ENCODE measurements at regions not wholly inside any gene's neighbourhood (a gene's known extent, or its start where the extent isn't known, plus 50 kb on each side); places are given as distances from the start of the nearest gene placed in this dataset.

DNA sequence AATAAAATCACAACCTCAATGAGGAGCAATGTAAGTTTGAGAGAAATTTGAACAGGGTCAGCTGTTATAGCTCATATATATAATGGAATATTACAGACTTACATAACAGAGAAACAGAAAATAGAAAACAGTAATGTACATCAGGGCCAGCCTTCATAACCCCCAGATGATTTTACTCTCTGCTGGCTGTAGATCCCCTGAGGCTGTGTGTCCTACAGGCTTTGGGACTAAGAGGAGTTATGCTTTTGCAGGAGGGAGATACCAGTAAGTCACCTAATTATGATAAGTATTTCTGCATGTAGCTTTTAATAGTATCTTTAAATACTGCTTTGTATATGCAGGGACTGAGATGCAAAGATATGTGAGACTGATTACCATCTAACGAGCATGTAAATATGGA, 105.8 kb upstream of the ASCC3 start:
- no peaks in the 10 kb centered on the region for H3K36me3 ChIP-seq (ENCODE audit: control insufficient read depth, insufficient read depth, low read length)
- H3K4me3 ChIP-seq (ENCODE audit: low read length) = no peak overlapping the region
- H3K27me3 ChIP-seq (ENCODE audit: control insufficient read depth, insufficient read depth, low read length) = no peaks in the 10 kb centered on the region
- no peak overlapping the region for H3K27ac ChIP-seq (ENCODE audit: low read length)
- no peaks in the 10 kb centered on the region for H3K4me1 ChIP-seq (ENCODE audit: control insufficient read depth, insufficient read depth, low read length)
- WGBS (ENCODE audit: insufficient coverage, insufficient read length) = no CpG with 5 or more reads among the region's 1 CpG
- H3K9me3 ChIP-seq (ENCODE audit: control insufficient read depth, insufficient read depth, low read length) = no peaks in the 10 kb centered on the region
- no peak for DNase-seq (ENCODE audit: low read depth, low spot score)

DNA sequence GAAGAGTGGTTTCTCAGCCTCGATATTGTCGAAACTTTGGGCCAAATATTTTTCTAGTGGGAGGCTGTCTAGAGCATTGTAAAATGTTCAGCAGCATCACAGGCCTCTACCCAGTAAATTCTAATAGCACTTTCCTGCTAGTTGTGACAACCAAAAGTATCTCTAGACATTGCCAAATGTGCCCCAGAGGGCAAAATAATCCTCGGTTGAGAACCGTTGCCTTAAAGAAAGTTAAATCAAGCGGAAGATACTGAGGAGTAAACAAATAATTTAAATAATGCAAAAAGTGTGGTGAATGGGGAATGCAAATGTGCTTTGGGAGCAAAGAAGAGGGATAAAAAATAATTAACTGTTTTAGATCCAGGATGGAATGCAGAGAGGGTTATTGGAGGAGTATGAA, 106.4 kb upstream of the ASCC3 start:
- whole genome bisulfite sequencing (ENCODE audit: insufficient coverage, insufficient read length) = no CpG with 5 or more reads among the region's 5 CpGs
- Histone ChIP-seq H3K9me3 (ENCODE audit: control insufficient read depth, insufficient read depth, low read length) (no peaks in the 10 kb centered on the region), H3K4me1 (ENCODE audit: control insufficient read depth, insufficient read depth, low read length) (no peaks in the 10 kb centered on the region), H3K36me3 (ENCODE audit: control insufficient read depth, insufficient read depth, low read length) (no peaks in the 10 kb centered on the region), H3K27me3 (ENCODE audit: control insufficient read depth, insufficient read depth, low read length) (no peaks in the 10 kb centered on the region), H3K27ac (ENCODE audit: low read length) (no peak overlapping the region), H3K4me3 (ENCODE audit: low read length) (no peak overlapping the region)
- DNase-seq (ENCODE audit: low read depth, low spot score) = no peak

DNA sequence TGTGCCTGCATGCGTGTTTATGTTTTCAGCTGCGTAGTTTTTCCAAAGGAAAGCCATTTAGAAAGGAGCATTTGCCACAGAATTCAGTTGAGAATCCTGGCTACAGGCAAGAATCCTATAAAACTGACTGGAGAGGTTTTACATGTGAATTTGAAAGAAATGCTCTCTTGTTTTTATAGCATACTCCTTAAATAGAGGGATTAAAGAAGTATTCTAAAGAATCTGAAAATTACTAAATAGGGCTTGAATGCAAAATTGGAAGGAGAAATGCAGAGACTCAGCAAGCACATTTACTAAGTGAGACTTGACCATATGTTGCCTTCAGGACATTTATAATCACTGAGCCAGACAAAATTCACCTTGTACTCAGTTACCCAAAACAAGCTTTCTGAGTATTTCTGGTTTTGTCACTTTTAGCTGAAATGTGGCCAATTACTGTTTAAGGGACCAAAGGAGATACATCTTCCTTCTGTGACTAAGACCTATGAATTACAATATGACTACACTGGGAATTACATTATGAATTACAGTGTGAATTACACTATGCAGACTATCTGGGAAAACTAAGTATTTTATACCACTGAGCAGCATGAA, 107.4 kb upstream of the ASCC3 start:
- H3K27me3 ChIP-seq (ENCODE audit: control insufficient read depth, insufficient read depth, low read length) = no peaks in the 10 kb centered on the region
- WGBS (ENCODE audit: insufficient coverage, insufficient read length) = no CpG with 5 or more reads among the region's 2 CpGs
- DNase-seq (ENCODE audit: low read depth, low spot score) = no peak
- no peaks in the 10 kb centered on the region for H3K4me1 ChIP-seq (ENCODE audit: control insufficient read depth, insufficient read depth, low read length)
- no peaks in the 10 kb centered on the region for H3K36me3 ChIP-seq (ENCODE audit: control insufficient read depth, insufficient read depth, low read length)
- H3K9me3 ChIP-seq (ENCODE audit: control insufficient read depth, insufficient read depth, low read length) = no peaks in the 10 kb centered on the region
- H3K4me3 ChIP-seq (ENCODE audit: low read length) = no peak overlapping the region
- H3K27ac ChIP-seq (ENCODE audit: low read length) = no peak overlapping the region

DNA sequence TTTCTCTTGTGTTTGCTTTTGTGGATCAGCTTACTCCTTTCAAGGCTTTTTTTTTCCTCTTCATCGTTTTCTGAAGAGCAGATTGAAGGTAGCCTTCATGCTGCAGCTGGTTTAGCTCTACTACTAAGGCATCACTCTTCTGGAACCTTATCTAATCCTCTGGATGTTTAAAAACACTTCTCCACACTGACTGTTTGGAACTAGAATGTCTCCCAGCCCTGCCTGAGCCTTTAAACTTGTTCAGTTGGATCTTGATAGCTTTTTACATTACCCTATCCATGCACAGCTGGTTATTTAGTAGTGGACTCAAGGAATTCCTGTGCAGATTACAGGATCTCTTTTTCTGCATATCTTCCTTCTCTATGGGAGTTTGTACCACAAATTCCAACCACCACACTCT, 108.9 kb upstream of the ASCC3 start:
- Histone ChIP-seq H3K4me3 (ENCODE audit: low read length) (no peak overlapping the region), H3K27ac (ENCODE audit: low read length) (no peak overlapping the region), H3K4me1 (ENCODE audit: control insufficient read depth, insufficient read depth, low read length) (no peaks in the 10 kb centered on the region), H3K9me3 (ENCODE audit: control insufficient read depth, insufficient read depth, low read length) (no peaks in the 10 kb centered on the region), H3K36me3 (ENCODE audit: control insufficient read depth, insufficient read depth, low read length) (no peaks in the 10 kb centered on the region), H3K27me3 (ENCODE audit: control insufficient read depth, insufficient read depth, low read length) (no peaks in the 10 kb centered on the region)
- no CpG with 5 or more reads among the region's 1 CpG for WGBS (ENCODE audit: insufficient coverage, insufficient read length)
- DNase-seq (ENCODE audit: low read depth, low spot score) = no peak

DNA sequence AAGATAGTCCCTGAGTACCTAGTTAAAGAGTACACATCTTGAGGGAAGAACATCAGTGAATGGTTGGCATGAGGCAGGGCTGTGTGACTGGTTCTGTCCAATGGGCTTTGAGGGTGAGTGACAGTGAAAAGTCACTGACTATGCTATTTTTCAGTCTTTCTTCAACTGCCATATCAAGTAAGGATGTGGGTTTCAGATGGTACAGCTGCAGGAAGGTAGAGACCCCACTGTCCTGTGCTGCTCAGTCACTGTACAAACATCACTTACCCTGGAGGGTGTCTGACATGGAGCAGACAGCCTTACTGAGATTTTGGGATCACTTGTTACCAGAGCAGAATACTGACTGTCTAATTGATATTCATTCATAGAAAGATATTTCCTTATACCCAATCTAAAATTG, 115.3 kb upstream of the ASCC3 start:
- Histone ChIP-seq H3K27me3 (ENCODE audit: control insufficient read depth, insufficient read depth, low read length) (no peaks in the 10 kb centered on the region), H3K36me3 (ENCODE audit: control insufficient read depth, insufficient read depth, low read length) (no peaks in the 10 kb centered on the region), H3K4me1 (ENCODE audit: control insufficient read depth, insufficient read depth, low read length) (peaks cover 2% of the 10 kb centered on the region)

DNA sequence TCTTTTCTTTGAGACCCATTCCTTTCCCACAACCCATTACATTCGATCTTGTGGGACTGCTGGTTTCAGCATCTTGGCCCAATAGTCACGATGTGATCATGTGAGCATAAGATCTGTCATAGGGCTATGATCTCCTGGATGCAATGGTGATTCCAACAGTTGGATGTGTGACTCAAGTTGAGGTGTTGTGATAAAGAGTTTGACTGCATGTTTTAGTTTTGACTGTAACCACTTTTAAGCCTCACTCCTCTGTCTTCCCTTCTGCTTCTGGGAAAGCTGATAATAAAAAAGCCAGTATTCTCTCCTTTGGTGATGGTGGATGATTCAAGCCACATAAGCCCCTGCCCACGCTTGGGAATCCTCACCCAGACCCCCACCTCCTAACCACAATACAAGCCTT, 117.0 kb upstream of the ASCC3 start:
- WGBS (ENCODE audit: insufficient coverage, insufficient read length) = no CpG with 5 or more reads among the region's 3 CpGs
- no peak overlapping the region for H3K27ac ChIP-seq (ENCODE audit: low read length)
- DNase-seq (ENCODE audit: low read depth, low spot score) = no peak

More for the DNA sequence above, 115.3 kb upstream of the ASCC3 start:
- no peak overlapping the region for H3K27ac ChIP-seq (ENCODE audit: low read length)
- no peaks in the 10 kb centered on the region for H3K9me3 ChIP-seq (ENCODE audit: control insufficient read depth, insufficient read depth, low read length)
- no peak overlapping the region for H3K4me3 ChIP-seq (ENCODE audit: low read length)
- DNase-seq (ENCODE audit: low read depth, low spot score) = no peak

DNA sequence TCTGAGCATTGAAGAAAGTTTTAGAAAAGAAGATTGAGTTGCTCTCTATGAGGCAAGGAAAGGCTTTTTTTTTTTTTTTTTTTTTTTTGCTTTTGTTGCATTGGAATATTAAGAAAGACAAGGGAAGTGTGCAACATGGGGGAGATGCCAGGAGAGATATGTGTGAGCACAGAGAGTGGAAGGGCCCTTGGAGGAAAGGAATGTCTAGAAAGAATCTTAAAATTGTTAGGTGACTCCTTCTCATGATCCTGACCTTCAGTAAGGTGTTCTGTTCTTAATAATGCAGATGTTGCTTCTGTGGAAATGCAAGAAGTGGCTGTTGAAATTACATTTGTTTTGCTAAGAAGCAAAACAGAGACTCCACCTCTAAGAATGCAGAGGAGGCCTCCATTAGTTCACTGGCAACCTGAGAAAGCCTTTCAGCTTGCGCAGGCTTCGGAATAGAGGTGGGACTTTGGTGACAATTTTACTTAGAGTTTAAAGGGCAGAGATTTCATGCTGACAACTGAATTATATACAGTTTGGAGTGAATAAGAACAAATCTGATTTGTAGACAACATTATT, 118.0 kb upstream of the ASCC3 start:
- Histone ChIP-seq H3K27ac (ENCODE audit: low read length) (no peak overlapping the region), H3K4me1 (ENCODE audit: control insufficient read depth, insufficient read depth, low read length) (peaks cover 2% of the 10 kb centered on the region), H3K36me3 (ENCODE audit: control insufficient read depth, insufficient read depth, low read length) (no peaks in the 10 kb centered on the region), H3K27me3 (ENCODE audit: control insufficient read depth, insufficient read depth, low read length) (no peaks in the 10 kb centered on the region), H3K4me3 (ENCODE audit: low read length) (no peak overlapping the region), H3K9me3 (ENCODE audit: control insufficient read depth, insufficient read depth, low read length) (no peaks in the 10 kb centered on the region)
- no CpG with 5 or more reads among the region's 2 CpGs for WGBS (ENCODE audit: insufficient coverage, insufficient read length)
- peak; percentile 18 for DNase-seq (ENCODE audit: low read depth, low spot score)

More for the DNA sequence above, 117.0 kb upstream of the ASCC3 start:
- H3K4me1 ChIP-seq (ENCODE audit: control insufficient read depth, insufficient read depth, low read length) = peaks cover 2% of the 10 kb centered on the region
- H3K36me3 ChIP-seq (ENCODE audit: control insufficient read depth, insufficient read depth, low read length) = no peaks in the 10 kb centered on the region
- no peaks in the 10 kb centered on the region for H3K9me3 ChIP-seq (ENCODE audit: control insufficient read depth, insufficient read depth, low read length)
- H3K27me3 ChIP-seq (ENCODE audit: control insufficient read depth, insufficient read depth, low read length) = no peaks in the 10 kb centered on the region
- no peak overlapping the region for H3K4me3 ChIP-seq (ENCODE audit: low read length)

DNA sequence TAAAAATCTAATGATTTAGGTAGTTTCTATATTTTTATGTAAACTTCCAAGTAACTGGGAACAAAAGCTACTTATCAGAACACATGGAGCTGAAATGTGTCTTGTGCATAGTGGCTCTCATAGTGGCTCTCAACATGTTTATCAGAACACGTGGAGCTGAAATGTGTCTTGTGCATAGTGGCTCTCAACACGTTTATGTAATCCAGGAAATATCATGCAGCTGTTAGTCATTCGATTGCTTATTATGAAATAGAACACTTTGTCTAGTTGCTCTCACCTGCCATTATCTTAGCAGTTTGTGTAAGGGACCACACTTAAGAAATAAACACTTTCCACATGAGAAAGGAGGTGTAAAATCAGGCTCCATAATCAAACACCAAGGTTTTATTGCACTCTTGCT, 119.2 kb upstream of the ASCC3 start:
- H3K4me1 ChIP-seq (ENCODE audit: control insufficient read depth, insufficient read depth, low read length) = peaks cover 2% of the 10 kb centered on the region
- no peak overlapping the region for H3K27ac ChIP-seq (ENCODE audit: low read length)
- no peaks in the 10 kb centered on the region; the same call in 1 of the 2 replicates for H3K27me3 ChIP-seq (ENCODE audit: control insufficient read depth, insufficient read depth, low read length)
- H3K36me3 ChIP-seq (ENCODE audit: control insufficient read depth, insufficient read depth, low read length) = no peaks in the 10 kb centered on the region
- no peaks in the 10 kb centered on the region for H3K9me3 ChIP-seq (ENCODE audit: control insufficient read depth, insufficient read depth, low read length)
- WGBS (ENCODE audit: insufficient coverage, insufficient read length) = no CpG with 5 or more reads among the region's 3 CpGs
- H3K4me3 ChIP-seq (ENCODE audit: low read length) = no peak overlapping the region
- no peak for DNase-seq (ENCODE audit: low read depth, low spot score)

DNA sequence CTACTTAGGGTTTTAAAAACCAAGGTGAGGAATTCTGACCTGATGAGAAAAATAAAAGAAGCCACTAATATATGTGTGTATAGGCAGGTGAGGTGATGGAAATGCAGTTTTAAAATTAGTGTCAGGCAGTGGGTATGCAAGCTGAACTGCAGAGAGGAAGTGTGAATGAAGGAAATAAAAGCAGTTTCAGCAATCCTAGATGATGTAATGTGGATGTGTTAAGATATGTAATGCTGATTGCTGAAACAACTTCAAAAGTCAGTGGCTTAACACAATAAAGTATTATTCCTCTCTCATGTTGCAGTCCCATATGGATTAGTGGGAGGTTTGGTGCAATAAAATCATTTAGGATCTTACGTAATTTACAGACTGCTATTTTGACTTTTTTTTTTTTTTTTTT, 119.9 kb upstream of the ASCC3 start:
- Histone ChIP-seq H3K27ac (ENCODE audit: low read length) (no peak overlapping the region), H3K4me3 (ENCODE audit: low read length) (no peak overlapping the region), H3K36me3 (ENCODE audit: control insufficient read depth, insufficient read depth, low read length) (no peaks in the 10 kb centered on the region), H3K27me3 (ENCODE audit: control insufficient read depth, insufficient read depth, low read length) (no peaks in the 10 kb centered on the region; the same call in 1 of the 2 replicates), H3K4me1 (ENCODE audit: control insufficient read depth, insufficient read depth, low read length) (peaks cover 2% of the 10 kb centered on the region), H3K9me3 (ENCODE audit: control insufficient read depth, insufficient read depth, low read length) (no peaks in the 10 kb centered on the region)
- WGBS (ENCODE audit: insufficient coverage, insufficient read length) = no CpG with 5 or more reads among the region's 1 CpG
- no peak for DNase-seq (ENCODE audit: low read depth, low spot score)

DNA sequence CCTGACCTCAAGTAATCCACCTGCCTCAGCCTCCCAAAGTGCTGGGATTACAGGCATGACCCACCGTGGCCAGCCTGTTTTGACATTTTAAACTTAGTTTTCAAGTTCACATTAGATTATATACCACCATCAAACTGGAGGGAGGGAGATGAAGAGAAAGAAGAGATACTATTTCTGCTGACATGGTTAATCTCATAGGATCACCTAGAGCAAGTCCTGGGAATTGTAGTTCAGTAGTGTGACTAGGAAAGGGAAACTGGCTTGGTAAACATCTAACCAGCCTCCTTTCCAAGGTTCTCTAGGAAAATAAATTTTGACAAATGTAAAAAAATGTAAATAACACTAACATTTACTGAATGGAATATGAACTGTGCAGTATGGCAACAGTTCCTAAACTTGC, 120.5 kb upstream of the ASCC3 start:
- no peaks in the 10 kb centered on the region for H3K36me3 ChIP-seq (ENCODE audit: control insufficient read depth, insufficient read depth, low read length)
- no peak overlapping the region for H3K4me3 ChIP-seq (ENCODE audit: low read length)
- no peaks in the 10 kb centered on the region for H3K9me3 ChIP-seq (ENCODE audit: control insufficient read depth, insufficient read depth, low read length)
- peaks cover 2% of the 10 kb centered on the region for H3K4me1 ChIP-seq (ENCODE audit: control insufficient read depth, insufficient read depth, low read length)
- no peaks in the 10 kb centered on the region; the same call in 1 of the 2 replicates for H3K27me3 ChIP-seq (ENCODE audit: control insufficient read depth, insufficient read depth, low read length)
- WGBS (ENCODE audit: insufficient coverage, insufficient read length) = no CpG with 5 or more reads among the region's 1 CpG
- no peak for DNase-seq (ENCODE audit: low read depth, low spot score)
- no peak overlapping the region for H3K27ac ChIP-seq (ENCODE audit: low read length)

DNA sequence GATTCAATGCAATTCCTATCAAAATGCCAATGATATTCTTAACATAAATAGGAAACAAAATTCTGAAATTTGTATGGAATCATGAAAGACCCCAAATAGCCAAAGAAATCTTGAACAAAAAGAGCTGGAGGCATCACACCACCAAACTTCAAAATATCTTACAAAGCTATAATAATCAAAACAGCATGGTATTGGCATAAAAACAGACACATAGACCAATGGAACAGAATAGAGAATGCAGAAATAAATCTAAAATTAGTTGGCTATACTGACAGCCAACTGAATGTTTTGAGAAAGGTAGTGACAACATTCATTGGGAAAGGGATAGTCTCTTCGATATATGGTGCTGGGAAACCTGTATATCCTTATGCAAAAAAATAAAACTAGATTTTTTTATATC, 121.9 kb upstream of the ASCC3 start:
- H3K4me3 ChIP-seq (ENCODE audit: low read length) = no peak overlapping the region
- H3K27me3 ChIP-seq (ENCODE audit: control insufficient read depth, insufficient read depth, low read length) = no peaks in the 10 kb centered on the region; the same call in 1 of the 2 replicates
- H3K27ac ChIP-seq (ENCODE audit: low read length) = no peak overlapping the region
- no peaks in the 10 kb centered on the region for H3K9me3 ChIP-seq (ENCODE audit: control insufficient read depth, insufficient read depth, low read length)
- peaks cover under 1% of the 10 kb centered on the region; the same call in 1 of the 2 replicates for H3K4me1 ChIP-seq (ENCODE audit: control insufficient read depth, insufficient read depth, low read length)
- no peak for DNase-seq (ENCODE audit: low read depth, low spot score)
- WGBS (ENCODE audit: insufficient coverage, insufficient read length) = no CpG with 5 or more reads among the region's 1 CpG
- no peaks in the 10 kb centered on the region for H3K36me3 ChIP-seq (ENCODE audit: control insufficient read depth, insufficient read depth, low read length)

Measured in iPS DF 6.9 (cell line).